ENCODE measurements at regions not wholly inside any gene's neighbourhood (a gene's known extent, or its start where the extent isn't known, plus 50 kb on each side); places are given as distances from the start of the nearest gene placed in this dataset.

DNA sequence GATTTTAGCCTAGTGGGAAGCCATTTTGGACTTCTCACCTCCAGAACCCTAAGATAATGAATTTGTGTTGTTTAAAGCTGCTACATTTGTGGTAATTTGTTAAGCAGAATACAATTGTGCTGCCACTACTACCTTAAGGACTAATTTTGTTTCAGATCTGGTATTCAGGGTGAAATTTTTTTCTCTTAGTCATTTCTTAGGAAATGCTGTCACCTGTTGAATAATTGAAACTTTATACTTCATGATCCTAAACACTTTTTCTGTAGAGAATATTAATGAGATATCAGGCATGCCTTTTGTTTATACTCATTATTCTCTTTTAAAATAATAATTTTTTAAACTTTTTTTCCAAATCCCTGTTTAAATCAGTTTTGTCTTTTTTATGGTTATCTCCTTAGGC lies 246.8 kb downstream of the TGFB2 start:
- H3K4me3 ChIP-seq (ENCODE audit: low read depth, low read length), result no peak overlapping the region
- DNase-seq (ENCODE audit: low read depth), result no peak
- TF ChIP-seq POLR2A (IDR thresholded peaks at IDR 0.05; ENCODE audit: extremely low read depth, insufficient read length) (no peak), MYC (IDR thresholded peaks at IDR 0.05; ENCODE audit: low read depth, low read length) (no peak), MAX (IDR thresholded peaks at IDR 0.05; ENCODE audit: low read depth, low read length) (no peak), CTCF (IDR thresholded peaks at IDR 0.05; ENCODE audit: low read depth, low read length) (no peak)

- H3K4me3 ChIP-seq (ENCODE audit: low read depth, low read length), result no peak overlapping the region
Measured at GRCh38 chr1:218592688-218593087, 247.6 kb downstream of the TGFB2 start.

GRCh38 chr1:218600968-218601367 lies 255.8 kb downstream of the TGFB2 start:
- no peak for DNase-seq (ENCODE audit: low read depth)
- TF ChIP-seq MAX (IDR thresholded peaks at IDR 0.05; ENCODE audit: low read depth, low read length), result no peak
- no peak for TF ChIP-seq MYC (IDR thresholded peaks at IDR 0.05; ENCODE audit: low read depth, low read length)
- no peak for TF ChIP-seq CTCF (IDR thresholded peaks at IDR 0.05; ENCODE audit: low read depth, low read length)
- no peak for TF ChIP-seq POLR2A (IDR thresholded peaks at IDR 0.05; ENCODE audit: extremely low read depth, insufficient read length)

More at GRCh38 chr1:218592688-218593087, 247.6 kb downstream of the TGFB2 start:
- DNase-seq (ENCODE audit: low read depth), result no peak
- TF ChIP-seq POLR2A (IDR thresholded peaks at IDR 0.05; ENCODE audit: extremely low read depth, insufficient read length) (no peak), CTCF (IDR thresholded peaks at IDR 0.05; ENCODE audit: low read depth, low read length) (no peak), MAX (IDR thresholded peaks at IDR 0.05; ENCODE audit: low read depth, low read length) (no peak)

DNA sequence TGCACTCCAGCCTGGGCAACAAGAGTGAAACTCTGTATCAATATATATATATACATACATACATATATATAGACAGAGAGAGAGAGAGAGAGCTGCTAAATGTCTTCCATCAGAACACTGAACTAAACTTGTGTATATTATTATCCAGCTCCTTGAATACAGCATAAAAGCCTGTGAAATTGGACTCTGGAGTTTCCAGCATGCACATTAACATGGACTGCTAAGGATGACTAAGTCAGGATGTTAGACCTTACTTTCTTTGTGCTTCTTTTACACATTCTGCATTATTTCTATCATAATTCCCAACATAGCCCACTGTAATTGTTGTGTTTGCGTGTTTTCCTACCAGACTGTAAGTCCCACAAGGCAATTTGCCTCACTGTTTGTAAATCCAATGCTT lies 259.1 kb downstream of the TGFB2 start:
- DNase-seq (ENCODE audit: low read depth), result no peak
- TF ChIP-seq MAX (IDR thresholded peaks at IDR 0.05; ENCODE audit: low read depth, low read length) (no peak), POLR2A (IDR thresholded peaks at IDR 0.05; ENCODE audit: extremely low read depth, insufficient read length) (no peak), MYC (IDR thresholded peaks at IDR 0.05; ENCODE audit: low read depth, low read length) (no peak), CTCF (IDR thresholded peaks at IDR 0.05; ENCODE audit: low read depth, low read length) (no peak)
- H3K4me3 ChIP-seq (ENCODE audit: low read depth, low read length), result no peak overlapping the region

More at GRCh38 chr1:218600968-218601367, 255.8 kb downstream of the TGFB2 start:
- no peak overlapping the region for H3K4me3 ChIP-seq (ENCODE audit: low read depth, low read length)

DNA sequence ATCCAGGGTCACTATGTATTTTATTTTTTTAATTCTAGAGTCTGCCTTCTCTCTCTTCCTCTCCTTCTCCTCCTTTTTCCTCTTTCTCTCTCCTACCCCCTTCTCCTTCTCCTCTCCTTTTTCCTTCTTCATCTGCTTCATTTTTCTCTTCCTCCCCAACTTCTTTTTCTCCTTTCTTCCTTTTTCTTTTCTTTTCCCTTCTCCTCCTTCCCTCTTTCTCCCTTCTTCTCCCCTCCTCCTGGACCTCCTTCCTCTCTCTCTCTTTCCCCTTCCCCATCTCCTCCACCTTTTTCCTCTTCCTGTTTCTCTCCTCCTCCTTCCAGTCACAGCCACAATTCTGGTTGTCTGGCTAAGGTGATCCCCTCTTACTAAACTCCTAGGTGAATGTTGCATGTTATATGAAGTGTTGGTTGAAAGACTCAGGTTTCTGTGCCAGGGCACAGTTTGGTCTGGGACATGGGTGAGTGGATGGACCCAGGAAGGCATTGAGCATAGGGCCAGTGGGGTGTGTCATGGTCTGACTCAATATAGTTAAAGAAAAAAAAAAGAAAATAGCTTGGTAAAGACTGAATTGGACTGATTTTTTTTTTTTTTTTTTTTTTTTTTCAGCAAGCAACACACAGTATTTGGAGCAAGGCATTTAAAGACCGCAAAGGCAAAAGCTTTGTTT lies 266.9 kb downstream of the TGFB2 start:
- no peak for TF ChIP-seq POLR2A (IDR thresholded peaks at IDR 0.05; ENCODE audit: extremely low read depth, insufficient read length)
- TF ChIP-seq MAX (IDR thresholded peaks at IDR 0.05; ENCODE audit: low read depth, low read length), result no peak
- no peak for TF ChIP-seq MYC (IDR thresholded peaks at IDR 0.05; ENCODE audit: low read depth, low read length)
- no peak for TF ChIP-seq CTCF (IDR thresholded peaks at IDR 0.05; ENCODE audit: low read depth, low read length)
- H3K4me3 ChIP-seq (ENCODE audit: low read depth, low read length), result no peak overlapping the region
- DNase-seq (ENCODE audit: low read depth), result no peak

All from NB4 (cell line).